ENCODE measurements at regions not wholly inside any gene's neighbourhood (a gene's known extent, or its start where the extent isn't known, plus 50 kb on each side); places are given as distances from the start of the nearest gene placed in this dataset.
A peak's percentile ranks its signal among the peaks of the same experiment; 100 is the strongest.
"Not testable (repeated sequence)": the region's sequence is repeated elsewhere in the genome, so short reads cannot be mapped to it uniquely, and the experiment has no call there.

DNA sequence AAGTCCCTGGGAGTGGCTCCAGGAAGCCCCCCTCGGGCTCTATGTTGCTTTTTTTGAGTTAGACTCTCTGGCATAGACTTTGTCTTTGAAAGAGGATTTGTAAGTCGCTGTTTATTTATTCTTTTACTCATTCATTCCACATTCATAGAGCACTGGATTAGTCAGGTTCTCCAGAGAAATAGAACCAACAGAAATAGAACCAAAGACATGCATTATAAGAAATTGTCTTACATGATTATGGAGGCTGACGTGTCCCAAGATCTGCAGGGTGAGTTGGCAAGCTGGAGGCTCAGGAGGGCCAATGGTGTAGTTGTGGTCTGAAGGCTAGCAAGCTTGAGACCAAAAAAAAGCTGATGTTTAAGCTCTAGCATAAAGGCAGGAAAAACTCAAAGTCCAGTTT is 98.3 kb upstream of the CHD6 start:
- DNase-seq = no peak

DNA sequence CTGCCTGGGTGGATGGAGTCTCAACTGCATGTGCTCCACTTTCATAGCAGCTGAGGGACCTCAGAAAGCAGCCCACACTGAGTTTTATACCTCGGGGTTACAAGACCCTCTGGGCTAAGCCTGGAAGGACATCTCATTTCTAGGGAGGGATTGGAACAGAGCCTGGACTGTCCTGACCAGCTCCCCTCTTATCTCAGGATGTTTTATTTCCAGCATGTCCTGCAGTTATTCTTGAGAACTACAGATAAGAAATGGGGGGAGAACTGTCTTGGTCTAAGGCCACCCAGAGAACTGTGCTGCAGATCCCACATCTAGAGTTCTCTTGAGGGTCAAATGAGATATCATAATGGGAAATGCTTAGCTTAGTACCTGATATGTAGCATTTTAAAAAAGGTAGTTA is 97.3 kb upstream of the CHD6 start:
- no peak for DNase-seq

DNA sequence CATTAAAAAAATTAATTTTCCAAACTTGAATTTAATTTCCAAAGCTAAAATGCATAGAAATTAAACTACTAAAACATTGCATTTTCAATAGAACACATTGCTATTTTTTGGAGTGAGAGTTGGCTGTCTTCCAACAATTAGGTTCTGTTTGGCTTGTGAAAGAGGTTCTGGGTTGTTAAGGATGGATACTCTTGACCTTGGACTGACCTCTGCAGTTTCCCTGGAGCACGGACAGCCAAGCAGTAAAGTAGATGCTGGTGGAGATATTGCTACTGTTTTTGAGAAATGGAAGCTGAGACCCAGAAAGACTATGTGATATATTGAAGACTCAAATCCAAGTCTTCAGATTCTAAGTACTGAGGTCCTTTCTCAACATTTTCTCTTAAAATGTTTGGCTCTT is 95.9 kb upstream of the CHD6 start:
- DNase-seq = no peak

DNA sequence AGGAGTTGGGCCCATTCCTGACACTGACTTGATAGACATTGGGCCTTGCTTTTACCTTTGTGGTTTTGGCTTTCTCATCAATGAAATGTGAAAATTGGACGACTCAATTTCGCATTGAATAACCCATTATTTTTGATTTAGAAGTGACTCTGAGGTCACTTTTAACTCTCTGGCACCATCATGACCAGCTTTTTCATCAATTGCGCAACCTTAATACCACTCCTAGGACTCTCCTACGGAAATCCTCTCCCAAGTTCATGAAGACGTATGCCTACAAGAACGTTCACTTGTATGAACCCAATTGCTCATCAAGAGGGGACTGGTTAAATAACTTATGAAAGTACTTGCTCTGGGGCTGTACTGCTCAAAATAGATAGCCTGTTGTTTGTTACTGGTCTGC is 86.7 kb upstream of the CHD6 start:
- no peak for DNase-seq

DNA sequence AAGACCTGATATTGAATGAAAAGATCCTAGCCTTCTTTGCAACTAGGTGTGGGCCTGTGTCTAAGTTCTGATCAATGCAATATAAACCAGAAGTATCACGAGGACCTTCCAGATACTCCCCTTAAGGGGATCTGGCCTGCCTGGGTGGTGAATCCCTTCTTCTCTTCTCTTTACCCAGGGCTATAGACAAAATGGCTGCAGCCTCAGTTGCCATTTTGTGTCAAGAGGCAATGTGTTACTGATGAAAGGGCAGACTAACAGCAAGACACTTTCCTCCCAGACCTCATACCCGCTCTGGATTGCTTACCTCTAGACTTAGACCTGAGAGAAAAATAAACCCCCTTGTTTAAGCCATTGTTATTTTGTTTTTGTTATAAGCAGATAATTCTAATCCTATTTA is 84.5 kb upstream of the CHD6 start:
- no peak for DNase-seq

DNA sequence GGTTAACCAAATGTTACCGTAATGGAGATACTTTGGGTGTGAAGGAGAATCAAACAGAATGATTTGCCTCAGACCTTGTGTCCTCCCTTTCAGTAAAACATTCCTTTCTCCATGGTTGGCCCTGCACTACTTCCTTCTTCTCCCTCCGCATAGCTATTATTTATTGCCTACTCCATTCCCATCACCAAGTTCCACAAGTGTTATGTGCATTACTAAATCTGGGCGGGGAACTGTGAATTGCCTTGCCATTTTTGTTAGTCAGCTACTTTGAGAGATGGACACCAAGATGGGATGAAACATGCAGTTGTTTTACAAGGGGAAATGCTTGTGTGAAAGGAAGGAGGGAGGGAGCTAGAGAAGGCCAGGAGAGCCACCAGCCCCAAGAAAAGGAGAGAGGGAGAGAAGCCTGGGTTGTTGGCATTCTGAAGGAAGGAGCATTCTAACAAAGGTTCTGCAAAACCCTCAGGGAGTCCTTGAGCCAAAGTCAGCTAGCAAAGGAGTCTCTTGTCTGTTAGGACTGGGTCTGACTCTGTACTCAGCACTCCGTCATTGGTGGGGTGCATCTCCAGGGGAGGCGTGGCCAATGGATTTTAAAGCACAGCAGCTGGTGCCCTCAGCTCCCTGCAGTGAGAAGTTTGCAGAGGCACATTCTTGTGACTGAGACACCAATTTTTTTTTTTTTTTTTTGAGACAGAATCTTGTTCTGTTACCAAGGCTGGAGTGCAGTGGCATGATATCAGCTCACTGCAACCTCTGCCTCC is 83.6 kb upstream of the CHD6 start:
- DNase-seq = no peak

DNA sequence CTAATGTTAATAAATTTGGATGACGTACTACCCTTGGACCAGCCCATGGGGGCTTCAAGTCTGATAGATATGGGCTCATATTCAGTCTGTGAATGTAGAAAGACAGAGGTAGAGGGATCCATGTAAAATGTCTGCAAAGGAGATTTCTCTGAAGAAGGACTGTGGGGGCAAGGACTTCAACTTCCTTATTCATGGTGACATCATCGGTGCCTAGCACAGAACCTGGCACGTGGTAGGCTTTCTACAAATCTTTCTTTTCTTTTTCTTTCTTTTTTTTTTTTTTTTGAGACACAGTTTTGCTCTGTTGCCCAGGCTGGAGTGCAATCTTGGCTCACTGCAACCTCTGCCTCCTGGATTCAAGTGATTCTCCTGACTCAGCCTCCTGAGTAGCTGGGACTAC is 81.5 kb upstream of the CHD6 start:
- not testable (repeated sequence) for DNase-seq

DNA sequence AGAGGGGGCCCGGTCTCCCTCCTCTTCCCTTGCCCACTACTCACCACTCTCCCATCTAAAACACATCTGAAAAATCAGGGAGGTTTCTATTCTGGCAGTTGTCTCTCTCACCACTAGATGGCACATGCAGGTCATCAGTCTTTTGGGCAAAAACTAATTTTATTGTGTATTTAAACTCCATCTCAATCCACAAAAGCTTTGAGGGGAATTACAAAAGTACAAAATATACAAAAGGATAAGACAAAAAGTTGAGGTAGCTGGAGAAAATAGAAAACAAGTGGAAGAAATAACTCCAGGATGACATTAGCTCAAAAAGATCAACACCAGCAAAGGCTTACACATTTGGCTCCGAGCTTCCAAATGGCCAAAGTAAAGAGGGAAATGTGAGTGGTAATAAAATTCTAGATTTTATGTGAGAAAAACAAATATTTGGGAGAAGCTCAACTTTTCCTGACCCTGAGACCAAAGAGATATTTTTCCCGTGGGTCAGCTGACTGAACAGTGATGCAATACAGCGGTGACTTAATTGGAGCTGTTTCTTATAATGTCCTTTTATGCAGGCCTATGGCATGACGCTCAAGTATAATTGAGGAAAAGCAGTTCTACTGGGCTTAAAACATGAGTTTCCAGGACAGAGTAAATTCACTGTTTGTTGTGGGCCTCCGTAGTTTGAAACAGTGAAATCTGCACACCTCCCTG is 79.8 kb upstream of the CHD6 start:
- DNase-seq = peak in 1 of 2 donors; percentile 54

DNA sequence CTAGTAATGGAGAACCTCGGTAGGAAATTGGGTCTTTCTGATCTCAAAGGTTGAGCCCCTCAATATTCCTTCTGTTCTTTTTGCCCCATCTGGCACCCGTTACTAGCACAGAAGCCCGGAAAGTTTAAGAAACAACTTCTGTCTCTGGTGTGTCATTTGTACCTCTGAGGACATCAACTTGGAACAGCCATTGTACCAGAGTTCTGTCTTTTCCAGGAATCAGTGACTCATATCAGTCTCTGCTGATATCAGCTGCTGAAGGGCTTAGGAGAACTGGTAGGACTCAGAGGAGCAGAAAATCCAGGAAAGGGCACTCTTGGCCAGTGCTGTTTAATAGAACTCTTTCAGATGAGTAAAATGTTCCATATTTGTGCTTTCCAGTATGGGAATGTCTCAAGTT is 78.3 kb upstream of the CHD6 start:
- DNase-seq = no peak

DNA sequence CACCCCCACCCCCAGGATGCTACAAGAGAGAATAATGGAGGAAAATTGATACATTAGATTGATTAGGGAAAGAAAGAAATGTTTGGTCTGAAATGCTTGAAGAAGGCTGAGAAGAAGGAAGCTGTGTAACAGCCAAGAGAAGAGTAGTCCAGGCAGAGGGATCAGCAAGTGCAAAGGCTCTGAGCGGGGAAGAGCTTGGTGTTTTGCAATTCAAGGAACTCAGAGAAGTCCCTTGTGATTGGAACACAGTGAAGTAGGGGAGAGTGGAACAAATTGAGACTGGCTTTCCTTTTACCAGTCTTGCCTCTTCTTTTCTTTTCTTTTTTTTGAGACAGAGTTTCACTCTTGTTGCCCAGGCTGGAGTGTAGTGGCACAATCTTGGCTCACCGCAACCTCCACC is 76.6 kb upstream of the CHD6 start:
- no peak for DNase-seq

DNA sequence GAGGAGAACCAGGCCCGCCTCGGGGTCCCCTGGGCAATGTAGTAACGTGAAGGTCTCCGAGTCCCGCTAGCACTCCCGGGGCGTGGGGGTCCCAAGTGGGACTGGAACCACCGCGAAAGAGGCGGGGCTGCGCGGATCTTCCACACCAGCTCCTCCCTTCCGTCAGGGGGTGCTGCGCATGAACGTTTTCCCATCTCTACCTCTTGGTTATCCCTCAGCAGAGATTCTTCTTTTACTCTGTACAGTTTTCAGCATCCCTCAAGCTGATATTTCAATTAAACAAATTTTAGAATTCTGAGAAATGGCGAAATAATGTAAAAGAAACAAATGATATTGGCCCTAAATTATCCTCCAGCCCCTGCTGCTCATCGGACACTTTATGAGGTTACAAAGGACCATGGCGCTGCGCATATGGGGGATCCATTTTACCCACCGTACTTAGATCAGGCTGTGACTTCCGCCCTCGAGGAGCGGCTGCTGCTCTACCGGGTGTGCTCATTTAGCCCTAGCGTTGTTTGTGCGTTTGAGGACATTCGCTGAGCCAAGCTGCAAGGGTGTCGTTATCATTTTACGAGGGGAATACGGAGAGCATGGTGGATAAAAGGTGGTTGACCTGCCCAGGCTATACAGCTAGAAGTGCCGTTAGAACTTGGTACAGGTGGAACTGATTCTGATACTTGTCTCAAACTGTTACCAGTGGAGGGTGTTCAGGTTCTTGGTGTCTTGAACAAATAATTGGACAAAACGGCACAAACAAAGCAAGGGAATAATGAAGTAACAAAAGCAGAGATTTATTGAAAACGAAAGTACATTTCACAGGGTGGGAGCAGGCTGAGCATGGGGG is 75.2 kb upstream of the CHD6 start:
- DNase-seq = peak; percentile 84 to 88

DNA sequence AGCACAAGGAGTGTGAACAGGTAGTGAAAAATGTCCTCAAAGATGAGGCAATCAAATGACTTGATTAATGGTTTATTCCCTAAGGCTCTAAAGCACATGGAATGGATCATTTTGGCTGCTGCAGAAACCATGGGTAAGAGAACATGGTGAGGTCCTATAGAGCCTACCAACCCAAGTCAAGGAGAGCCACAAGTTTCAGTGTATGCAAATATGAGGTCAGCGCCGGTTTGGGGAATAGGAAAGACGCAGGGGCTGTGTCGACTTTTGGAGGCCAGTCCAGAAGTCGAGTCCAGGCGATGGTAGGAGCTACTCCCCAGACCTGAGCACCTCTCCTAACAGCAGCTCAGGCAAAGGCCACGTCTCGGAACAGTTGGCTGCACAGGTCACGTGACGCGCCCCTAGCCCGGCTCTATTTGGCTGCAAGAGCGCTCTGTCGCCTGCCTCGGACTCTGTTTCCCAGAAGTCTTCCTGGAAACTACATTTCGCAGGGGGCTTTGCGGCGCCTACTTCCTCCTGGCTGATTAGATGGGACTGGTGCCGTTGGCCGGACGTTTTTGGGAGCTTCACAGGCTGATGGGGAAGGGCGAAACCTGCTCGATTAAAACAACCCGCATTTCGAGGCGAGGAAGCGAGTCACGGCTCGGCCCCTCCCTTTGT is 74.4 kb upstream of the CHD6 start:
- DNase-seq = peak; percentile 84 to 85

DNA sequence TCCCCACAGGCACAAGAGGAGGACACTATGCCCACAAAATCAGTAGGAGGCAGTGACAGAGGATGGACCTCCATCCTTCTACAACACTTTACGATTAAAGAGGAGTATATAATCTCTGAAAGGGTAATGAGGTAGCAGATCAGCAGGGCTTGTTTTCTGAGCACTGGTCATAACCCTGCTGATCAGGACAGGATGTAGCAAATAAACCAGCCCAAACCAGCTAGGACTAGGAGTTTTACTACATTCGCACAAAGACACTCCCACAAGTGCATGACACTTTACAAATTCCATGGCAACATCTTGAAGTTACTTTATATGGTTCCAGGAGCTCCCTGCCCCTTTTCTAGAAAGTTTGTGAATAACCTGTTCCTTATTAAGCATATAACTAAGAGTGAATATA is 73.3 kb upstream of the CHD6 start:
- no peak for DNase-seq

DNA sequence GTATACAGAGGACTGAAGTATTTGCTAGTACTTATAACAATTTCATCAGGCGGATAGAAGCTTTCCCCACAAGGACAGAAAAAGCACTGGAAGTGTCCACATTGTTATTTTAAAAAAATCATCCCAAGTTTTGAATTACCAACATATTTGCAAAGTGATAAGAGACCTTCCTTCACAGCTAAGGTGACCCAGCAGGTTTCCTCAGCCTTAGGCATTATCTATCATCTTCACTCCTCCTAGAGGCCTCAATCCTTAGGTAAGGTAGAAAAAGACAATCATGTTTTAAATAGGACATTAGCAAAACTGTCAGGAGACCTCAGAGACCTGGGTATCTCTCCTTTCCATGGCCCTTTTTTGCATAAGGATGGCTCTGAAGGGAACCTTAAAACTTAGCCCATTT is 72.5 kb upstream of the CHD6 start:
- no peak for DNase-seq

DNA sequence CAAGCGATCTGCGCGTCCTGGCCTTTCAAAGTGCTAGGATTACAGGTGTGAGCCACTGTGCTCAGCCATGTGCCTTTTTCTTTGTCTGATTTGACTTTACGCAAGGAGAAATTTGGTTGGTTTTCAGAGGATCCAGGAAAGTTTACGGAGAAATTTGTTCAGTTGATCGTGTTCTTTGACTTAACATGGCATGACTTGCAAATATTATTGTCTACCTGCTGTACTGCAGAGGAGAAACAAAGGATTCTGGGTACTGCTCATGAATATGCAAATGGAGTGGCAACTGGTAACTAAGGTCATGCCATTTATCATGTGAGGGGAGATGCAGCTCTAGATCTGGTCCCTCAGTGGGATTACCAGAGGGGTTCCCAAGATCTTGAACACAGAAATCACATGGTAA is 68.8 kb upstream of the CHD6 start:
- DNase-seq = no peak

DNA sequence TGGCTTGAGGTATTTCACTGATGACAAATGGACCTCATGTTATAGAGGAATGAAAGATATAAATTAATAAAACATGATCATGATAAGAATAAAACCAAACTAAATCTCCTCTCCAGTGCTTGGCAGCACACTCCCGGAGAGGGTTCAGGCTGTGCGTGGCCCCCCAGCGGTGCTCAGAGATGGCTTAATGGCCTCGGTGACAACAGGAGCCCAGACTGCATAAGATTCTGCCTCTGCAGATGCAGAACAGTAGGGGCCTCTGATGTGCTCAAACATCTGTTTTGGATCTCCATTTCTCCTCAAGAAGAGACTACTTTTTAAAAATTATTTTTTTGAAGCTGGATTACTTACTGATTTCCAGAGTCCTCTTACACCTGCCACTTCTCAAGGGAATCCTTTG is 67.0 kb upstream of the CHD6 start:
- not testable (repeated sequence) for DNase-seq

DNA sequence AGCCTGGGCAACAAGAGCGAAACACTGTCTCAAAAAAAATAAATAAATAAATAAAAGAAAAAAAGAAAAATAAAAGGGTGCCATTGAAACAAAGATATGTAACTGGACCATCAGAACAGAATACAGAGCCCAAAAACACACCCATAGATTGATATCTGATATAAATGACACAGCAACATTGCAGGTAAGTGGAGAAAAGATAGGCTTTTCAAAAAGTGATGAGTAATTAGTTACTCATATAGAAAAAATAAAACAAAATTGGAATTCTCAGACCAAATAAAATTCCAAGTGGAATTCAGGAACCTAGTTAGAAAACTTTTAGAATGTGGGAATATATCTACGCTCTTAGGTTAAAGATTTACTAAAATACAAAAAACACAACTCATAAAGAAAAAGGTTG is 60.6 kb upstream of the CHD6 start:
- no peak for DNase-seq

DNA sequence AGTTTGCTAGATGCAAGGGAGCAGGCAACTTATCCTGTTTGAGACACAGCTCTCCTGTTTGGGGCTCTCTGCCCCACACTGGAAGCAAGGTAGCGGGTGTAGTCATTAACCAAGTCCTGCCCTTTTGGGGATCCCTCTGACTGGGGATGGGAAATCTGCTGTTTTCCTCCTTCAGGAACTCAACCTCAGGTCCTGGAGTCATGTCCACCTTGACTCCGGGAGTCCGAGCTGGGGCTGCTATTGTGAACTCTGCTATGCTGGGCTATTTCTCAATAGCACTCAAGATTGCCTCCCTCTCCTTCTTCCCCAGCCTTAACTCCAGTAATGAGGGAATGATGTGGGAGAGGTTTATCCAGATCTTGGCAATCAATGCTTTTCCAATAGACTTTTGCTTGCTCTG is 54.1 kb upstream of the CHD6 start:
- DNase-seq = no peak

DNA sequence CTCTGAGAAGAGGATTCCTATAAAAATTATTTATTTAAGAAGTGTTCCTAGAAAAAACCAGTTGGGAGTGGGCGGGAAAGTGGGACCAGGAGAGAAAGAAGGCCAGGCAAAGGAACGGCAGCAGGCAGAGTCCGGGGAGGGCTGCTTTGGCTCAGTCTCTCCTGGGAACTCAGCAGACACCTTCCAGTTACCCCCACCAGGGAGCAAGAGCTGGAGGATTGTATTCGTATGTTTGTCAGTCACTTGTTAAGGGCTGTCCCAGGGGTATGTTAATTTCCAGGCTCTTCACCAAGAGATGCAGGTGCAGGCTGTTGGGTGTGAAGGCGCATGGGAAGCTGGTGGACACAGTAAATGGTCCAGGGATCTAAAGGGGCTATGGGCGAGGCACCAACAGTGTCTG is 53.0 kb upstream of the CHD6 start:
- DNase-seq = no peak

DNA sequence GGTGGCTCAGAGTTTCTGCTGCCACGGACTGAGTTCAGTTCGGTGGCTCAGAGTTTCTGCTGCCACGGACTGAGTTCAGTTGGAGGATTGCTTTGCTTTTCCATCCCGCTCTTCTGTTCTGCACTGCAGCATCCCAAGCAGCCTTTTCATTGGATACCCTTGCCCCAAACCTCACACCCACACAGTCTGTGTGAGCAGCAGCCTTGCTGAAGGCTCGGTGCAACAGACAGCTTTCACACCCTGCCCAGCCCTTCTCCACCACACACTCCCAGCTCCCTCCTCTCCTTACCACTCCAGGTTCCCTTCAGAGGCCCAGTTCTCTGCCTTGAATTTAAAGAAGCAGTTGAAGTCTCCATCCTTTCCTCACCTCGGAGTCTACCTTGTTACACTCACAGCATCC is 52.5 kb upstream of the CHD6 start:
- no peak for DNase-seq

DNA sequence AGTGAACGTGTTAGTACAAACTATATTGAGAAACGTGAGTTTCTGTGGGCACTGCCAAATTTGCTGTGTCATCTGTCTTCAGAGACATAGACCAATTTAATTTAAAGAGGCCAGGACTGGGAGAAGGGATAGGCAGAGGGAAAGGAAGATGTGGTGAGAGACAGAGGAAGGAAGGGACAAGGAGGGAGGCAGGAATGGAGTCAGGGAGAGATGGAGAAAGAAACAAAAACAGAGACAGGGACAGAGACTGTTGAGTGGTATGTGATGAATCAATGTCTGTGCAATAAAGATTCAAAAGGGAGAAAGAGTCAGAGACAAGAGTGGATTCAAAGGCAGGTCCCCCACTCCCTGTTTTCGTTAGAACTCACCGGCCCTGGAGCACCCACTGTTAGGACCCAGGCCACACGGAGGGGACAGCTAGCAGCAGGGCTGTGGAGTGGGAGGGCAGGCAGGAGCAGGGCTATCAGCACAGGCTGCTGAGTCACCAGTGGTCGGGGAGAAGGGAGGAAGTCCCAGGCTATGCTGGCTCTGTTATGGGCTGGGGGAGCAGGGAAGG is 51.6 kb upstream of the CHD6 start:
- DNase-seq = no peak

DNA sequence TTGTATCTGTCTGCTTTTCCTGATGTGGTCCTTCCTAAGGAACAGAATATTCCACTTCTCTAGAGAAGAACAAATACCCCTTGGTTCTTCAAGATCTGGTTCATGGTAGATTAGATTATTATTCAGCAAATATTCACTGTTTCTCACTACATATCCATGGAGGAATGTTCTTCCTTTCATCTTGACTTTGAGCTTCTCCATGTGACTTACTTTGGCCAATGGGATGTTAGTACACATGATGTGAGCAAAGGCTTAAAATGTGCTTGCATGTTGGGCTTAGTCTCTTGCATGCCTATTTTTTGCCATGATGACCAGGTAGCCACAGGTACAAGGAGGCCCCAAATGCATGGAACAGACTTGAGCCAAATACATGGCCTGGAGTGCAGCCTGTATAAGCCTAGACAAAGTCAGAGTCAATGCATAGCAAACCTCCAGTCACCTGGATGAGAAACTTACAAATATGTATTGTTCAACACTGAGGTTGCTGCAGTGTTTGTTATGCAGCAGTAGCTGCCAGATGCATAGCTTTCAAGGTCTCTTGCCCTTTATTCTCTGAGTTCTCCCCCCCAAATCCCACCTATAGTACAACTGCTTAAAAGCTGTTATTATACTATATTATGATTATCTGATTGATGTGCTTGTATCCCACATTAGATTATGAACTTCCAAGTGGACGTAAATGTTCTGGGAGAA is 50.0 kb upstream of the CHD6 start:
- no peak for DNase-seq

All from CD4-positive, alpha-beta T cell treated with Interleukin-1 beta for 1 hour (primary cell).